NCI-H82 treated with DMSO at 0.1 percent for 48 hours (cell line): ENCODE measurements at regions not wholly inside any gene's neighbourhood (a gene's known extent, or its start where the extent isn't known, plus 50 kb on each side); places are given as distances from the start of the nearest gene placed in this dataset.

ENCODE experiments used
- DNase-seq: peaks from one replicate; lab custom pipeline; 2025; ENCODE audit not compliant: unreplicated experiment; lab: John Stamatoyannopoulos, UW

GRCh38 chr3:145735631-145736030 is 425.4 kb downstream of the PLOD2 start:
- DNase-seq, result no peak

- no peak for DNase-seq
These were observed 423.0 kb downstream of the PLOD2 start for GRCh38 chr3:145737952-145738351.

GRCh38 chr3:145739926-145740325 is 421.1 kb downstream of the PLOD2 start:
- no peak for DNase-seq

GRCh38 chr3:145750657-145751056 is 410.3 kb downstream of the PLOD2 start:
- DNase-seq, result no peak

GRCh38 chr3:145752576-145752975 is 408.4 kb downstream of the PLOD2 start:
- no peak for DNase-seq

GRCh38 chr3:145754605-145755289 is 406.2 kb downstream of the PLOD2 start:
- no peak for DNase-seq

GRCh38 chr3:145760036-145760435 is 400.9 kb downstream of the PLOD2 start:
- no peak for DNase-seq

DNA sequence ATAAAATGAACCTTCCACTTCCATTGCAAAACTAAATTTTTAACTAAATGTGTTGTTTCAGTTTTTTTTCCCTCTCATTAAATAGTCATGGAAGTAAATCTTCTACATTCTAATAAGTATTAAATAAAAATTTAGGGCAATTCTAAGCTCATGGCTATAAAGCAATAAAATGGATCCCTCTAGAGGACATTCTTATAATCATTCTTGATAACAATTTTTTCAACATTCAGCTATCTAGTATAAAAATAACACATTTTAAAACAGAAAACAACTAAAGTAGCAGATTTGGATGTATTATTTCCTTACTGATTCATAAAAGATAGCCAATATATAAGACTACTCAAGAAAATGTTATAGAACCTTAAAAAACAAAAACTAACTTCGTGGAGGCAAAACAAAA is 393.1 kb downstream of the PLOD2 start:
- no peak for DNase-seq

- DNase-seq, result peak; percentile 36
These were observed 384.1 kb downstream of the PLOD2 start for GRCh38 chr3:145776782-145777408.

DNA sequence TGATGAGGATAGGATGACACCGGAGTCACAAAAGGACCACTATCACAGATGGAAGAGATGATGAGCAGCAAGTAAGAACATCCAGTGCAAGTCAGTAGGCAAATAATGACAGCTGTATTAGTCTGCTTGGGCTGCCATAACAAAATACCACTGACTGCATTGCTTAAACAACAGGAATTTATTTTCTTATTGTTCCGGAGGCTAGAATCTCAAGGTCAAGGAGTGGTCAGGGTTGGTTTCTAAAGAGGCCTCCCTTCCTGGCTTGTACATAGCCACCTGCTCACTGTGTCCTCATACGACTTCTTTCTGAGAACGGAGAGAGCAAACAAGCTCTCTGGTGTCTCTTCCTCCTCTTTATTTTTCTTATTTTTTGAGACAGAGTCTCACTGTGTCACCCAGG is 380.7 kb downstream of the PLOD2 start:
- no peak for DNase-seq

GRCh38 chr3:145785668-145786067 is 375.3 kb downstream of the PLOD2 start:
- DNase-seq, result no peak

DNA sequence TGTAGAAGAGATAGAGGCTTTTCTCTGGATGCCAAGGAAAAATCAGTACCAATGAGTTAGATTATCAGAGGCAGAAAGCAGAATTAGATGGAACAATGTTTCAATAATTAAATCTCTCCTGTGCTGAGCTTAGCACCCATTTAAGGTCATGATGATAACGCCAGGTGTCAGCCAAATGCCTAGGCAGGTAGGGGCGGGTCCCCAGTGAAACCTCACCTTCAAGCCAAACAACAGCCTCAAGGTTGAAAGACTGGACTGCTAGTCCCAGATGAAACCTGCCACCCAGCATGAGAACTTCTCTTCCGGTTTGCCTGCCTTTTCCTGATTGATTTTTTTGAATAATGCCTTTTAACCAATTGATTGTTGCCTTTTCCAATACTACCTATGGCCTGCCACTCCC is 363.0 kb downstream of the PLOD2 start:
- no peak for DNase-seq

GRCh38 chr3:145798696-145799537 is 362.1 kb downstream of the PLOD2 start:
- no peak for DNase-seq

GRCh38 chr3:145801696-145802095 is 359.3 kb downstream of the PLOD2 start:
- no peak for DNase-seq

GRCh38 chr3:145807990-145808389 is 353.0 kb downstream of the PLOD2 start:
- no peak for DNase-seq

GRCh38 chr3:145812391-145812790 is 348.6 kb downstream of the PLOD2 start:
- DNase-seq, result no peak

DNA sequence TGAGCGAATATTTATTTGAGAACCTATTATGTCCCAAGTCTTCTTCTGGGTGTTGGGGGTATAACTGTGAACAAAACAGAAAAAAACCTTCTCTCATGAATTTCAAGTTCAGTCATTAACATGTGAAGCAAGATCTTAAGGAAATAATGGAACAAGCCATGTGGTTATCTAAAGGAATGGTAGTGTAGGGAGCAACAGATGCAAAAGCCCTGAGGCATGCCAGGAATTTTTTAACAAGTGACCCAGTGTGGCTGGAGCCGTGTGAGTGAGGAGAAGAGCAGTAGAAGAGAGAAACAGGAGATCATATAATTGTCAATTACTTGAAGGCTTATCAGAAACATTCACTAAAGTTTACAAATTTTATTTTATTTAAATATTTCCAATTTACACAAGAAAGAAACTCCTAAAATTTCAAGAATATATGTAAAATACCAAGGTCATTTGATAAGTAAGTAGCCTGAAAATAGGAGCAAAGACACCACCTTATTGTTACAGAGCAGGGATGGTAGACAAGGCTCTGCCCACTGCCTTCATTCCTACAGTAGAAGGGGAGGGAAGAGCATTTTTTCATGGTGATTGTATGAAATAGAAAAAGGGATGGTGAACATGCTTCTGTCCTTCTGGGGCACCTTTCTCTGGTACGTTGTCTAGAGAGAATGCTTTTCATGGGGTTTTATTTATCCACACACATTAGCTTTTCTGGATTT is 345.1 kb downstream of the PLOD2 start:
- DNase-seq, result no peak

GRCh38 chr3:145817870-145818483 is 343.0 kb downstream of the PLOD2 start:
- no peak for DNase-seq

DNA sequence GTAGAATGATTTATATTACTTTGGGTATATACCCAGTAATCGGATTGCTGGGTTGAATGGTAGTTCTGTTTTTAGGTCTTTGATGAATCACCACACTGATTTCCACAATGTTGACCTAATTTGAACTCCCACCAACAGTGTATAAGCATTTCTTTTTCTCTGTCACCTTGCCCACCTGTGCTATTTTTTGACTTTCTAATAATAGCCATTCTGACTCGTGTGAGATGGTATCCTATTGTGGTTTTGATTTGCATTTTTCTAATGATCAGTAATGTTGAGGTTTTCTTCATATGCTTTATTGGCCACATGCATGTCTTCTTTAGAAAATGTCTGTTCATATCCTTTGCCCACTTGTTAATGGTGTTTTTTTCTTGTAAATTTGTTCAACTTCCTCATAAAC is 340.8 kb downstream of the PLOD2 start:
- DNase-seq, result no peak

GRCh38 chr3:145842294-145842902 is 318.6 kb downstream of the PLOD2 start:
- no peak for DNase-seq

GRCh38 chr3:145843561-145843960 is 317.4 kb downstream of the PLOD2 start:
- no peak for DNase-seq
